Pancreas (tissue), 10 donors: ENCODE measurements at regions not wholly inside any gene's neighbourhood (a gene's known extent, or its start where the extent isn't known, plus 50 kb on each side); places are given as distances from the start of the nearest gene placed in this dataset.

ENCODE experiments used
- ATAC-seq, 4 donors: fragments of 200-7000 bp; cut with Tn5 transposase; one replicate each; pipeline versions ENCODE4 v1.8.0 to v1.9.1; 2020; ENCODE audit warnings: mild to moderate bottlenecking in 4 of 4, moderate library complexity in 4 of 4
- DNase-seq, 6 donors: peaks; one replicate each; pipeline ENCODE4 v3.0.0-alpha.2; 2020
- FAIRE-seq: peaks from 2 replicates; lab custom pipeline; 2012; peaks lifted over from hg19 to GRCh38; lab: Jason Lieb, UNC
- H3K27ac ChIP-seq, 4 donors: fragments of 200-600 bp; sonication (generic); 1 replicate in 3 of 4; 2 replicates in 1 of 4; pipeline versions ENCODE4 v1.5.0 to v1.8.0; 2020
- H3K27me3 ChIP-seq, 4 donors: fragments of 200-600 bp; one replicate each; pipeline ENCODE4 v1.8.0; 2021
- H3K36me3 ChIP-seq, 3 donors: fragments of 200-600 bp; sonication (generic) in 1 of 3; one replicate each; pipeline versions ENCODE4 v1.5.0 to v1.8.0; 2020 to 2021
- H3K4me1 ChIP-seq, 3 donors: fragments of 200-600 bp; one replicate each; pipeline ENCODE4 v1.8.0; 2021
- H3K4me3 ChIP-seq, 4 donors: fragments of 200-600 bp; sonication (generic) in 2 of 4; one replicate each; pipeline versions ENCODE4 v1.5.0 to v1.8.0; 2020 to 2021
- H3K9me3 ChIP-seq, 4 donors: fragments of 200-600 bp; one replicate each; pipeline ENCODE4 v1.8.0; 2021
- CTCF ChIP-seq, 4 donors: fragments of 200-600 bp; sonication (generic) in 3 of 4; IDR thresholded peaks; one replicate each; pipeline versions ENCODE4 v1.5.0 to v1.8.0; 2021; ENCODE audit warnings: antibody characterized with exemption in 4 of 4
- WGBS, 2 donors: extraction: QIAGEN DNeasy Blood & Tissue Kit; methylation state at CpG; one replicate each; pipeline ENCODE4 v1.1.7; 2013; 5-methylcytosine and 5-hydroxymethylcytosine counted together
- intact Hi-C, 3 donors: fragments of 100-400 bp; cut with DNase I; formaldehyde crosslinking; loops; one replicate each; pipeline versions ENCODE4 v1.11.1 to v1.14.2; 2022
- donor health status: healthy with polysubstance abuse.
- donor health status: DM: no; HTN: no; CAD: no; lungs with moderate emphysema.
- donor health status: DM: no; HTN: no; CAD: no.
- donor health status: control.
- donor health status: control.
- donor health status: Bipolar disorder and iron deficiency.
- donor health status: DM: yes; HTN: yes; CAD: no.
- donor health status: DM: no; HTN: no; CAD: no.
- donor health status: DM: no; HTN: no; CAD: no.
- donor health status: DM: yes; HTN: yes; CAD: no.

GRCh38 chr15:72934921-72935320 lies 117.3 kb upstream of the NEO1 start:
- intact Hi-C loops = no loop called here
- no peak for TF ChIP-seq CTCF (IDR thresholded peaks at IDR 0.05)
- Histone ChIP-seq H3K27ac (no peak overlapping the region), H3K4me1 (no peaks in the 10 kb centered on the region), H3K4me3 (no peak overlapping the region), H3K9me3 (no peaks in the 10 kb centered on the region), H3K27me3 (no peaks in the 10 kb centered on the region), H3K36me3 (no peaks in the 10 kb centered on the region)
- FAIRE-seq = no peak
- DNase-seq = no peak
- 95 to 99% methylated on average over 4 of the region's 4 CpGs for WGBS, 2 donors
- ATAC-seq = no peak

GRCh38 chr15:72933976-72934375 lies 118.3 kb upstream of the NEO1 start:
- no peak for ATAC-seq
- H3K27me3 ChIP-seq = no peaks in the 10 kb centered on the region
- H3K9me3 ChIP-seq = no peaks in the 10 kb centered on the region
- no peaks in the 10 kb centered on the region for H3K36me3 ChIP-seq
- H3K4me1 ChIP-seq = no peaks in the 10 kb centered on the region
- no peak for DNase-seq
- intact Hi-C loops = no loop called here
- H3K27ac ChIP-seq = no peak overlapping the region
- H3K4me3 ChIP-seq = no peak overlapping the region
- no peak for TF ChIP-seq CTCF (IDR thresholded peaks at IDR 0.05)
- WGBS, 2 donors = 58 to 68% methylated on average over 3 of the region's 3 CpGs
- no peak for FAIRE-seq

- WGBS, 2 donors = 80 to 86% methylated on average over 3 of the region's 3 CpGs
- Histone ChIP-seq H3K27me3 (no peaks in the 10 kb centered on the region), H3K4me3 (no peak overlapping the region), H3K4me1 (no peaks in the 10 kb centered on the region), H3K27ac (no peak overlapping the region), H3K36me3 (no peaks in the 10 kb centered on the region), H3K9me3 (no peaks in the 10 kb centered on the region)
- intact Hi-C loops = no loop called here
- no peak for ATAC-seq
- DNase-seq = no peak
- no peak for FAIRE-seq
- no peak for TF ChIP-seq CTCF (IDR thresholded peaks at IDR 0.05)
Measured at GRCh38 chr15:72932472-72932871, 119.8 kb upstream of the NEO1 start.

GRCh38 chr15:72927451-72927850 lies 124.8 kb upstream of the NEO1 start:
- no peak for TF ChIP-seq CTCF (IDR thresholded peaks at IDR 0.05)
- 87 to 93% methylated on average over 2 of the region's 2 CpGs for WGBS, 2 donors
- H3K9me3 ChIP-seq = no peaks in the 10 kb centered on the region
- H3K36me3 ChIP-seq = no peaks in the 10 kb centered on the region
- DNase-seq (no peak), ATAC-seq (no peak), FAIRE-seq (no peak)
- no peaks in the 10 kb centered on the region for H3K27me3 ChIP-seq
- H3K4me1 ChIP-seq = no peaks in the 10 kb centered on the region
- H3K4me3 ChIP-seq = no peak overlapping the region
- intact Hi-C loops = no loop called here
- no peak overlapping the region for H3K27ac ChIP-seq

- H3K4me3 ChIP-seq = no peak overlapping the region
- 68 to 76% methylated on average over 2 of the region's 2 CpGs for WGBS, 2 donors
- DNase-seq (no peak), FAIRE-seq (no peak), ATAC-seq (no peak)
- H3K27me3 ChIP-seq = no peaks in the 10 kb centered on the region
- no peaks in the 10 kb centered on the region for H3K36me3 ChIP-seq
- TF ChIP-seq CTCF (IDR thresholded peaks at IDR 0.05) = no peak
- intact Hi-C loops = no loop called here
- no peaks in the 10 kb centered on the region for H3K9me3 ChIP-seq
- H3K4me1 ChIP-seq = no peaks in the 10 kb centered on the region
- H3K27ac ChIP-seq = no peak overlapping the region
Measured at GRCh38 chr15:72925661-72926060, 126.6 kb upstream of the NEO1 start.
